Activated naive CD4-positive, alpha-beta T cell treated with anti-CD3 and anti-CD28 coated beads, Interleukin-2, amount 50 U/mL, for 16 hours (primary cell): ENCODE measurements at regions not wholly inside any gene's neighbourhood (a gene's known extent, or its start where the extent isn't known, plus 50 kb on each side); places are given as distances from the start of the nearest gene placed in this dataset.

ENCODE experiments used
- DNase-seq: peaks from one replicate; pipeline ENCODE4 v3.0.0-alpha.2; 2020

DNA sequence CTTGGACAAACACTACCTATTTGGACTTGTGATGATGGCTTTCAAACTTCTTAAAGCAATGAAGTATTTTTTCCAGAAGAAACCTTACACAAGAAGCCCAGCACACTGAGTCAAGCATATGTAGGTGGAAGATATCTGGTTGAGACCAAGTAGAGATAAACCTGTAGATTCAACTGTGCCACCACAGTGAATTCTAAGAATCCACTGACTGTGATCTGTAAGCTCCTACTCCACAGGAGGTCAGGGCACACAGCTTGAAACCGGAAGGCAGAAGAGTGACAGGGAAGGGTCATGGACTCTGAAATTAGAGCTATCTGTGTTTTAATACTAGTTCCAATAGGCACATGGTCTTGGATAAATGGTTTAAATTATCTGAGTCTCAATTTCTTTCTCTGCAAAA is 404.5 kb downstream of the ETS1 start:
- DNase-seq, result no peak

DNA sequence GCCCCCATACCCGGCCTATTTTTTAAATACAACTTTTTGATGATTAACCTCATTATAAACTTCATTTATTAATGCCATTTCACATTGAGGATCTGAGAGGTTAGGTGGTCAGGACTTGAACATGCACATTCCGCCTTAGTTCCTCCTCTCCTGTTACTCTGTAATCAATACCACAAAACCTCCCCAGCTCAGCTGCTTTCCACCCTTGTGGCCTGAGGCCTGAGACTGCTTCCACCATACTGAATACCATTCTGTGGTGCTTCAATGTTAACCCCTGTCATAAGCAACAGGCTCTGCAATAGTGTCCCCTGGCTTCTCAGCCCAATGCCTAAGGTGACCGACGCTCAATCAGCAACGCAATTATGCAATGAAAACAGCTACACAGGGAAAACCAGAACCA is 405.4 kb downstream of the ETS1 start:
- DNase-seq, result no peak

GRCh38 chr11:128181088-128181480 is 406.3 kb downstream of the ETS1 start:
- no peak for DNase-seq

DNA sequence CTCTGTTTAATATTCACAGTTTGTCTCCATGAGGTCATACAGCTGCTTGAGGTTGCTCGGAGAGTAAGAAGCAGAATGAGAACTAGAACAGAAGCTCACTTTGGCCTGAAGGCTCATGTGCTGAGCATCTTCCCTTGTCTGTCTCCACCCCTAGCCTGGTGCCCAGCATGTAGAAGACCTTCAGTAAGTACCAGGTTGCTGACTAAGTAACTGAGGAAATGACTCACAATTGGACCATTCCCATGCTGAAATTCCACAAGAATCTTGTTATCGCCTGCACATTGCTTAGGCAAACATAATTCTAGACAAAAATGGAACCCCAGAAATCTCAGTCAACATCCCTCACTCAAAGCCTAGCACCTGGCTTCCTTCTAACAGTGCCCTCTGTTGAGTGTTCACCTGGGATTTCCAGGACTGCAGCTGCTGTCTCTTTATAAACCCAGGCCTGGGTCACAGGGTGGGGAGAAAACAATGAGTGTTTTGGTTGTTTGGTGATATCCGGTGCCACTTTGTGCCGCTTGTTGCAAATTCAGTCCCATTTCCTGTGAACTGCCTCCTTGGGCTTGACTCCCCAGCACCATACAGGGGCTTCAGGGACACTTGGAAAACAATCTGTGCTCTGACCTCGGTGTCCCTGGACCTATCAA is 406.8 kb downstream of the ETS1 start:
- no peak for DNase-seq

DNA sequence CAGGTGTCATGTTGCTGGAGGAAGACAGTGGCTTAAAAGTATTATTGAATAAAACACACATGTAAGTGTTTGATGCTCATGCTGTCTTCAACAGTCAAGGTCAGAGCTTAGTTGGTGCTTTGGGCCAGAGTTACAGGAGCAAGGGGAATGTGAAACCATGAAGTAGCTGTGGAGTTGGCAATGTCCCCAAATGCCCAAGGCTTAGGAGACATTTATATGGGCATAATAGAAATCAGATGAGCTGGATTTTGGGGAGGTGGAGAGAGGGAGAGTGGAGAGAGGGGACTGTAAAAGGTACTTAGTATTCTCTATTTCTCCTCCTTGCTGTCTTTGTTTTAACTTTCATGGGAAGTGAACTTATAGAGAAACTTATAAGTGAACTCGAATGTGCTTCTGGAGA is 407.8 kb downstream of the ETS1 start:
- DNase-seq, result no peak

GRCh38 chr11:128179039-128179438 is 408.3 kb downstream of the ETS1 start:
- no peak for DNase-seq

GRCh38 chr11:128174465-128175291 is 412.7 kb downstream of the ETS1 start:
- DNase-seq, result no peak

- DNase-seq, result peak; percentile 87
These were observed 415.1 kb downstream of the ETS1 start for GRCh38 chr11:128172046-128172878.

GRCh38 chr11:128171506-128171905 is 415.9 kb downstream of the ETS1 start:
- no peak for DNase-seq

GRCh38 chr11:128165572-128165971 is 421.8 kb downstream of the ETS1 start:
- DNase-seq, result no peak

DNA sequence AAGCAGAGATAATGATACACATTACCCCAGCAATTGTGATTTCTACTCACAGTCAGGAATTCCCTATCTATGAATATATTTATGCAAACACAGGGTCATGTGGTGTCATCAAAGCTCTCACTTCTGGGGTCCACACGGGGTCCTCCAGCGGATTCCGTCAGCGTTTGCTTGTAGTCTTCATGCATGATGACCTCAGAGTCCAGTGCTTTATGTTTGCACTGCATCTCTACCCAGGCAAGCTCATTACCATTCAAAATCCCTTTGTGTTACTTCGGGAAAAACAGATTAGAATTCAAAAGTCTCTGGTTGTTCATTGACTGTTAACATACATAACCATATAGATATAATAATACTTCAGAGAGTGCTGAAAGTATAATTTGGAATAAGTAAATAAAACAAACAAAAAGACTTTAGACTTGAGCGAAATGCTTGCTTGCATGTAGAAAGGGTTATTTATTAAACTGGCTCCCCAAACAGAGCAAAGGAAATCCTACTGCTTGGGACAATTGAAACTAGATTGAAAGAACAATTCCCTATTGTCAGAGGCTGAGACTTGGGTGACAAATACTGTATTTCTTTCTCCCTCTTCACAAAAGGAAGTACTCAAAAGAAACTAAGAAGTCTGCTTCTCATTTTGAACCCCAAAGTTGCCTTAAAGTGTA is 423.1 kb downstream of the ETS1 start:
- no peak for DNase-seq

DNA sequence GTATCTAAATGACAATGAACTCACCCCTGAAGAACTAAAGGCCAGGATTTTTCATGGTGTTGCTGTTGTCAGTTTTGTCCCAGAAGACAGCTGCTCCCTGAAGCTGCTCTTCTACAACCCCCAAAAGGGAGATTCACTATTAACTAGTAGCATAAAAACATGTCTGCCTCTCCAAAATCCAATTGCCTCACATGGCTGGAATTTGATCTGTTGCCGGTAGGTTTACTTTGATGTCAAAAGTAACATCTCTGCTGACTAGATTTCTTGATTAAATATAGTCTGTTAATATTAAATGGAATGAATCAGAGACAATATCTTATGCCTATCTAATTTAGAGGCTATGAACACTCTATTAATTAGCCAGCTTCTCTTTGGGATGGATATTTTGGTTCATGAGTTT is 425.4 kb downstream of the ETS1 start:
- no peak for DNase-seq

GRCh38 chr11:128161436-128161835 is 425.9 kb downstream of the ETS1 start:
- no peak for DNase-seq

DNA sequence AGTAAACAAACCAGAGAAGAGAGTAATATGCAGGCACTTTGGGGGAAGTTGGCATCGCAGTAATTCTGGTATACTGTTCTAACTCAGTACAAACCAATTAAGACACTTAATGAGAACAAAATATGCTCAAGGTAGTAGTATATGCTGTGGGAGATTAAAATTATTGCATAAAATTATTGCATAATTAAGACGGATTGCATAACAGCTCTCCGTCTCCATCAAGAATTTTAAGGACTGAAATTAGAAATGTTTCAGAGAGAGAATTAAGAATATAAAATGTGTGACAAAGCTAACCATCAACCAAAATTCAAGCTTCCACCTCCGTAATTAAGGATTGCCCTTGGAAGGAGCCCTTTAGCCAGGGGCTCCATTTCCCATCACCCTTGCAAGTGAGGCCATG is 428.5 kb downstream of the ETS1 start:
- no peak for DNase-seq

DNA sequence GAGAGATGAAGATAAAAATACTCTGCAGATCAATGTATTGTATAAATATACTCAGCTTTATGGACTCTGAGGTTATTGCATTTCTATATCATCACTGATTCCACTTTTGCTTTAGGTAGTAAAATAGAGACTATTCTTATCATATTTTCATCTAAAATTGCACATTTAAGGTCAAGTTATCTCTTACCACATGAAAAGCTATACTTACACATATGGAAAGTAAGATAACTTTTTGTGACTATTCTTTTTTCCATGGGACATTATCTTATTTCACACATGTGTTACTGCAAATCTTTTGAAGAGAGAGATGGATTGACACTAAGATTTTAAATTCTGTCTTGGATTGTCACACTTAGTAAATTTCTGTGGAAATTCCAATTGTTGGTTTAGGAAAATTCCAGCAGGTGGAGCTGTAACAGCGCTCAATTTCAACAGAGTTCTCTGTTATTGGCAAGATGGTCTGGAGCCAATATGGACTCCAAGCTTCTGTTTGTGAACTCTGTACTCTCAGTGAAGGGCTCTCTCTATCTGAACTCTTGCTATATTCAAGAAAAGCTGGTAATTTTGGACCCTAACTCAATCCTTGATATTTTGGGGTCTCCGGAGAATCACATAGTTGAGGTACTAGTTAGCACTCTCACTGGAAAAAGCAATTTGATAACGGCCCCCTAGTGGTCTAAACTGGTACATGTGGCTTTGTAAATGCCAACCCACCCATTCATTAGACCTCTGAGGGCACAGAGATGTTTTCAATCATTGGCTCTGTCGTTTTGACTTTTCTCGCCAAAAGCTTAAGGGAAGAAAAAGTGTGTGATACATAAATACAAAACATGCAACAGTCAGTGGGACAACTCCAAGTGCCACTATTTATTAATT is 429.7 kb downstream of the ETS1 start:
- DNase-seq, result peak; percentile 52

DNA sequence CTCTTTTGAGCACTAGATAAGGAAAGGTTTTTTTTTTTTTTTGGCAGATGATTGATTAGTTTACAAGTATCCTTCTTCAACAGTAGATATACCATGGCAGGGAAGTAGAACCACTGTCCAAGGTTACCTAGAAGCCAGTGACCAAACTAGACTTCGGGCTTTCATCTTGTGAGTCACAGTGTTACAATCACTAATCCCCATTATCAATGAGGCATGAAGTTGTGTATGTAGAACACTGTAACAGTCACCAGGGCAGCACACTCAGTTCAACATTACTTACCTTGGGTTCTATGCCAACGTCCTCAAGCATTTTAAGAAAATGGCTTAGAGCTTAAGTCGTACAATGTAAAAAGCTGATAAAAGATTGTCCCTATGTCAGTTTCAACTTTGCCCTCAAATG is 430.9 kb downstream of the ETS1 start:
- DNase-seq, result no peak

- DNase-seq, result no peak
These were observed 431.8 kb downstream of the ETS1 start for GRCh38 chr11:128155590-128155989.

GRCh38 chr11:128153697-128154048 is 433.7 kb downstream of the ETS1 start:
- DNase-seq, result no peak

GRCh38 chr11:128152796-128153696 is 434.3 kb downstream of the ETS1 start:
- DNase-seq, result no peak

GRCh38 chr11:128151780-128152179 is 435.6 kb downstream of the ETS1 start:
- DNase-seq, result no peak

DNA sequence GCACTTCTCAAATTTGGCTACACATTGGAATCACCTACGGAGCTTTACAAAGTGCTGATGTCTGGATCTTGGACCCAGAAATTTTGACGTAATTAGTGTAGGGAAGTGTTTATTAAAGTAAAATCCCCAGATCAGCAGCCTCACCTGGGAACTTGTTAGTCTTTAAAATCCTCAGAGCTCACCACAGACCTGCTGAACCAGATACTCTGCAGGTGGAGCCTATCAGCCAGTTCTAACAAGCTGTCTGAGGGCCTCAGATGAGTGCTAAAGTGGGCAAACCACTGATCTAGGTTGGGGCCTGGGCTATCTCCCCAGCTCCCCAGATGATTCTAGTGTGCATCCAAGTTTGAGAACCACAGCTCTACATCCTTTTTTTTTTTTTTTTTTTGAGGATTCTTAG is 436.0 kb downstream of the ETS1 start:
- DNase-seq, result no peak
